ENCODE measurements at regions not wholly inside any gene's neighbourhood (a gene's known extent, or its start where the extent isn't known, plus 50 kb on each side); places are given as distances from the start of the nearest gene placed in this dataset.

GRCh38 chrX:113982766-113983165 is 601.1 kb upstream of the HTR2C start:
- Histone ChIP-seq H3K27ac (ENCODE audit: low read depth) (no peak overlapping the region), H4K20me1 (replicated peaks; ENCODE audit: insufficient read depth) (no peaks in the 10 kb centered on the region), H3K27me3 (ENCODE audit: insufficient read depth) (no peaks in the 10 kb centered on the region), H3K36me3 (ENCODE audit: insufficient read depth) (peaks cover 11% of the 10 kb centered on the region; the same call in 1 of the 2 replicates), H3K4me2 (no peak overlapping the region), H3F3A (replicated peaks; ENCODE audit: low read depth) (no peaks in the 10 kb centered on the region), H3K79me2 (replicated peaks; ENCODE audit: insufficient read depth) (peaks cover 54% of the 10 kb centered on the region), H3K4me1 (ENCODE audit: insufficient read depth) (peaks cover 4% of the 10 kb centered on the region; the same call in 1 of the 2 replicates), H3K4me3 (no peak overlapping the region), H2AFZ (no peak overlapping the region), H3K9me2 (ENCODE audit: insufficient read depth) (no peaks in the 10 kb centered on the region; the same call in 1 of the 2 replicates)
- Mint-ChIP-seq H3K27ac (no peak overlapping the region), H3K4me1 (no peaks in the 10 kb centered on the region; the same call in 2 of the 3 replicates), H3K4me3 (no peak overlapping the region), H3K27me3 (ENCODE audit: insufficient read depth, low read depth, poor library complexity) (no peaks in the 10 kb centered on the region), H3K36me3 (ENCODE audit: low read depth) (peaks cover 75% of the 10 kb centered on the region), H3K9me3 (peaks cover 18% of the 10 kb centered on the region)
- no peak for ATAC-seq
- DNase-seq (ENCODE audit: low spot score) = no peak
- TF ChIP-seq CREB1 (CRISPR knock-in tag; IDR thresholded peaks at IDR 0.05; ENCODE audit: low read depth) = no peak
- no peak for TF ChIP-seq EZH2 (IDR thresholded peaks at IDR 0.05; ENCODE audit: low read depth, unreplicated experiment)
- TF ChIP-seq, protein P1, sequence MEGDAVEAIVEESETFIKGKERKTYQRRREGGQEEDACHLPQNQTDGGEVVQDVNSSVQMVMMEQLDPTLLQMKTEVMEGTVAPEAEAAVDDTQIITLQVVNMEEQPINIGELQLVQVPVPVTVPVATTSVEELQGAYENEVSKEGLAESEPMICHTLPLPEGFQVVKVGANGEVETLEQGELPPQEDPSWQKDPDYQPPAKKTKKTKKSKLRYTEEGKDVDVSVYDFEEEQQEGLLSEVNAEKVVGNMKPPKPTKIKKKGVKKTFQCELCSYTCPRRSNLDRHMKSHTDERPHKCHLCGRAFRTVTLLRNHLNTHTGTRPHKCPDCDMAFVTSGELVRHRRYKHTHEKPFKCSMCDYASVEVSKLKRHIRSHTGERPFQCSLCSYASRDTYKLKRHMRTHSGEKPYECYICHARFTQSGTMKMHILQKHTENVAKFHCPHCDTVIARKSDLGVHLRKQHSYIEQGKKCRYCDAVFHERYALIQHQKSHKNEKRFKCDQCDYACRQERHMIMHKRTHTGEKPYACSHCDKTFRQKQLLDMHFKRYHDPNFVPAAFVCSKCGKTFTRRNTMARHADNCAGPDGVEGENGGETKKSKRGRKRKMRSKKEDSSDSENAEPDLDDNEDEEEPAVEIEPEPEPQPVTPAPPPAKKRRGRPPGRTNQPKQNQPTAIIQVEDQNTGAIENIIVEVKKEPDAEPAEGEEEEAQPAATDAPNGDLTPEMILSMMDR (conservative IDR thresholded peaks at IDR 0.05; ENCODE audit: low read depth in 2 of 2) = no peak
- no peak for TF ChIP-seq EZH2phosphoT487 (IDR thresholded peaks at IDR 0.05; ENCODE audit: unreplicated experiment)
- TF ChIP-seq ZNF331 (CRISPR knock-in tag; IDR thresholded peaks at IDR 0.05; ENCODE audit: low read depth) = no peak
- no peak for TF ChIP-seq NANOG (IDR thresholded peaks at IDR 0.05; ENCODE audit: borderline replicate concordance)
- TF ChIP-seq STAT1 (IDR thresholded peaks at IDR 0.05; ENCODE audit: unreplicated experiment) = no peak
- TF ChIP-seq, protein P2, sequence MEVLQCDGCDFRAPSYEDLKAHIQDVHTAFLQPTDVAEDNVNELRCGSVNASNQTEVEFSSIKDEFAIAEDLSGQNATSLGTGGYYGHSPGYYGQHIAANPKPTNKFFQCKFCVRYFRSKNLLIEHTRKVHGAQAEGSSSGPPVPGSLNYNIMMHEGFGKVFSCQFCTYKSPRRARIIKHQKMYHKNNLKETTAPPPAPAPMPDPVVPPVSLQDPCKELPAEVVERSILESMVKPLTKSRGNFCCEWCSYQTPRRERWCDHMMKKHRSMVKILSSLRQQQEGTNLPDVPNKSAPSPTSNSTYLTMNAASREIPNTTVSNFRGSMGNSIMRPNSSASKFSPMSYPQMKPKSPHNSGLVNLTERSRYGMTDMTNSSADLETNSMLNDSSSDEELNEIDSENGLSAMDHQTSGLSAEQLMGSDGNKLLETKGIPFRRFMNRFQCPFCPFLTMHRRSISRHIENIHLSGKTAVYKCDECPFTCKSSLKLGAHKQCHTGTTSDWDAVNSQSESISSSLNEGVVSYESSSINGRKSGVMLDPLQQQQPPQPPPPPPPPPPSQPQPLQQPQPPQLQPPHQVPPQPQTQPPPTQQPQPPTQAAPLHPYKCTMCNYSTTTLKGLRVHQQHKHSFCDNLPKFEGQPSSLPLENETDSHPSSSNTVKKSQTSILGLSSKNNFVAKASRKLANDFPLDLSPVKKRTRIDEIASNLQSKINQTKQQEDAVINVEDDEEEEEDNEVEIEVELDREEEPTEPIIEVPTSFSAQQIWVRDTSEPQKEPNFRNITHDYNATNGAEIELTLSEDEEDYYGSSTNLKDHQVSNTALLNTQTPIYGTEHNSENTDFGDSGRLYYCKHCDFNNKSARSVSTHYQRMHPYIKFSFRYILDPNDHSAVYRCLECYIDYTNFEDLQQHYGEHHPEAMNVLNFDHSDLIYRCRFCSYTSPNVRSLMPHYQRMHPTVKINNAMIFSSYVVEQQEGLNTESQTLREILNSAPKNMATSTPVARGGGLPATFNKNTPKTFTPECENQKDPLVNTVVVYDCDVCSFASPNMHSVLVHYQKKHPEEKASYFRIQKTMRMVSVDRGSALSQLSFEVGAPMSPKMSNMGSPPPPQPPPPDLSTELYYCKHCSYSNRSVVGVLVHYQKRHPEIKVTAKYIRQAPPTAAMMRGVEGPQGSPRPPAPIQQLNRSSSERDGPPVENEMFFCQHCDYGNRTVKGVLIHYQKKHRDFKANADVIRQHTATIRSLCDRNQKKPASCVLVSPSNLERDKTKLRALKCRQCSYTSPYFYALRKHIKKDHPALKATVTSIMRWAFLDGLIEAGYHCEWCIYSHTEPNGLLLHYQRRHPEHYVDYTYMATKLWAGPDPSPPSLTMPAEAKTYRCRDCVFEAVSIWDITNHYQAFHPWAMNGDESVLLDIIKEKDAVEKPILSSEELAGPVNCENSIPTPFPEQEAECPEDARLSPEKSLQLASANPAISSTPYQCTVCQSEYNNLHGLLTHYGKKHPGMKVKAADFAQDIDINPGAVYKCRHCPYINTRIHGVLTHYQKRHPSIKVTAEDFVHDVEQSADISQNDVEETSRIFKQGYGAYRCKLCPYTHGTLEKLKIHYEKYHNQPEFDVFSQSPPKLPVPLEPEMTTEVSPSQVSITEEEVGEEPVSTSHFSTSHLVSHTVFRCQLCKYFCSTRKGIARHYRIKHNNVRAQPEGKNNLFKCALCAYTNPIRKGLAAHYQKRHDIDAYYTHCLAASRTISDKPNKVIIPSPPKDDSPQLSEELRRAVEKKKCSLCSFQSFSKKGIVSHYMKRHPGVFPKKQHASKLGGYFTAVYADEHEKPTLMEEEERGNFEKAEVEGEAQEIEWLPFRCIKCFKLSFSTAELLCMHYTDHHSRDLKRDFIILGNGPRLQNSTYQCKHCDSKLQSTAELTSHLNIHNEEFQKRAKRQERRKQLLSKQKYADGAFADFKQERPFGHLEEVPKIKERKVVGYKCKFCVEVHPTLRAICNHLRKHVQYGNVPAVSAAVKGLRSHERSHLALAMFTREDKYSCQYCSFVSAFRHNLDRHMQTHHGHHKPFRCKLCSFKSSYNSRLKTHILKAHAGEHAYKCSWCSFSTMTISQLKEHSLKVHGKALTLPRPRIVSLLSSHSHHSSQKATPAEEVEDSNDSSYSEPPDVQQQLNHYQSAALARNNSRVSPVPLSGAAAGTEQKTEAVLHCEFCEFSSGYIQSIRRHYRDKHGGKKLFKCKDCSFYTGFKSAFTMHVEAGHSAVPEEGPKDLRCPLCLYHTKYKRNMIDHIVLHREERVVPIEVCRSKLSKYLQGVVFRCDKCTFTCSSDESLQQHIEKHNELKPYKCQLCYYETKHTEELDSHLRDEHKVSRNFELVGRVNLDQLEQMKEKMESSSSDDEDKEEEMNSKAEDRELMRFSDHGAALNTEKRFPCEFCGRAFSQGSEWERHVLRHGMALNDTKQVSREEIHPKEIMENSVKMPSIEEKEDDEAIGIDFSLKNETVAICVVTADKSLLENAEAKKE (CRISPR knock-in tag; IDR thresholded peaks at IDR 0.05) = no peak
- TF ChIP-seq ZNF114 (CRISPR knock-in tag; IDR thresholded peaks at IDR 0.05) = no peak
- no peak for TF ChIP-seq JUNB (IDR thresholded peaks at IDR 0.05; ENCODE audit: unreplicated experiment)
- TF ChIP-seq REST (IDR thresholded peaks at IDR 0.05; ENCODE audit: unreplicated experiment) = no peak
- TF ChIP-seq, protein P3, sequence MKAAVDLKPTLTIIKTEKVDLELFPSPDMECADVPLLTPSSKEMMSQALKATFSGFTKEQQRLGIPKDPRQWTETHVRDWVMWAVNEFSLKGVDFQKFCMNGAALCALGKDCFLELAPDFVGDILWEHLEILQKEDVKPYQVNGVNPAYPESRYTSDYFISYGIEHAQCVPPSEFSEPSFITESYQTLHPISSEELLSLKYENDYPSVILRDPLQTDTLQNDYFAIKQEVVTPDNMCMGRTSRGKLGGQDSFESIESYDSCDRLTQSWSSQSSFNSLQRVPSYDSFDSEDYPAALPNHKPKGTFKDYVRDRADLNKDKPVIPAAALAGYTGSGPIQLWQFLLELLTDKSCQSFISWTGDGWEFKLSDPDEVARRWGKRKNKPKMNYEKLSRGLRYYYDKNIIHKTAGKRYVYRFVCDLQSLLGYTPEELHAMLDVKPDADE (IDR thresholded peaks at IDR 0.05) = no peak

All from GM23338 (cell line).